NCI-H82 treated with DMSO at 0.1 percent for 48 hours (cell line): ENCODE measurements at regions not wholly inside any gene's neighbourhood (a gene's known extent, or its start where the extent isn't known, plus 50 kb on each side); places are given as distances from the start of the nearest gene placed in this dataset.
"Not testable (repeated sequence)": the region's sequence is repeated elsewhere in the genome, so short reads cannot be mapped to it uniquely, and the experiment has no call there.

ENCODE experiments used
- DNase-seq: peaks from one replicate; lab custom pipeline; 2025; ENCODE audit not compliant: unreplicated experiment; lab: John Stamatoyannopoulos, UW

DNA sequence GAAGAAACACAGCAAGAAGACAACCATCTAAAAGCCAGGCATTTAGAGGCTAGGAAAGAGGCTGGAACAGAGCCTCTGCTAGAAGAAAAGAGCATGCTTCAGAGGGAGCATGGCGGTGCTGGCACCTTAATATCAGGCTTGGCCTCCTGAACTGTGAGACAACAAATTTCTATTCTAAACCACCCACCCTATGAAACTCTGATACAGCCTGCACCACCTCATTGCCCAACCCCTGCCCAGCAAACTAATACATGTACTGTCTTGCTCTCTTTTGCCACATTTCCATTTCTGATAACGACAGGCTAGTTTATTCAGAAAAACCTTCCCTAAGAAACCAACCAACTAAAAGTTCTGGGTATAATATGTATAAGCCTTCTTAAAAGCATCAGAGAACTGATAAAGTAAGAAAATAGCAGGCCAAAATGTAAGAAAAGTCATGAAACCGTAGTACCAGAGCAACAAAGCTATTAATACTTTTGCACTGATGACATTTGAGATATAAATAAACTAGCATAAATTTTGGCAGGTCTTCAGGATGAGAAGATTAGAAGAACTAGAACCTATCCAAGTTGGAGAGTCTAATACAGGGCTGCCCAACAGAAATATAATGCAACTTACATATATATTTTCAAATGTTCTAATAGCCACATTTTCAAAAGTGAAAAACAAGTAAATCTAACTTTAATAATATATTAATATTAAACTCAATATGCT, 184.7 kb upstream of the HSF2 start:
- no peak for DNase-seq

DNA sequence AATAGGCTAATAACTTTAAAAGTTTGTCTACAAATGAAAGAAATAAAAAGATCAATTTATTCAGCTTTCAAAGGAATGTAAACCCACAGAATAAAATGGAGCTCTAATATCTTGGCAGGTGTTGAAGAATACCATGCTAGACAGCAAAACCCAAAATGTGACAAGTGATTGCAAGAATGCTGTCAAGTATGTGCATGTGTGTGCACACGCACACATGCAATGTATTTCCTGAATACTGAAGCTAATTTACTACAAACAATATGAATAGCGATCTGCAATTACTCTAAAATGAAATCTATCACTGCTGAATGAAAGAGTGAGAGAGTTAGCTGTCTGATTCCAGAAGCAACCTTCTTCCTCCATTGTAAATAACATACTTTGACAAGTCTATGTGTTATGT, 179.2 kb upstream of the HSF2 start:
- no peak for DNase-seq

DNA sequence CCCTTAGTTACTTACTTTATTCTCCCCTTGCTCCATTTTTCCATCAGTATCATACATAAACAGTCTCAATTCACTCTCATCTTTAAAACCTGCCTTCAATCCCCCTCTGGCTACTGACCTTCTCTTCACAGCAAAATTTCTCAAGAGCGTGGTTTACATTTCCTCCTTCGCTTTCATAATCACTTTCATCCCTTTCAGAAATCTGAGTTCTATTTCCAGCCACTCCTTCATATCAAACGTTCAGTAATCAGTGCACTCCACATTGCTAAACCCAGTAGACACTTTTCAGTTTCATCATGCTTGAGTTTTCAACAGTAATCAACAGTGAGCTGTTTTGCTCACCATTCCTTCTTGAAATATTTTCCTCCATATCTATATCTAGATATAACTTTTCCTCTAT, 176.7 kb upstream of the HSF2 start:
- no peak for DNase-seq

DNA sequence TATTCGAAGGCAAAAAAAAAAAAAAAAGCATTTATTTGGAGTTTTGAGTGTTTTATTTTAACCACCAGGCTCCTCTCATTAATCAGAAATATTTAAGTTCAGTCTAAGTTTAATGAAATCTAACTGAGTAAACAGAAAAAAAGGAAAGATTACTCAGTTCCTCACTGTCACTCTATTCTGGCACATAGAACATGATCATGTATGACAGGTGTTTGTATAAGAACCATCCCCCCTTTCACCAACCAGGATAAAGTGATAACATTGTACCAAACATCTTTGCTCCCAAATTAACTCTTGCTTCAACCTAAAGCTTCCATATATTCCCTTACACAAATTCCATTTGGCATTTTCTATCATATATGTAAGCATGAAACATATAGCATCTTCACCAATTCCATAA, 176.2 kb upstream of the HSF2 start:
- DNase-seq, result no peak

DNA sequence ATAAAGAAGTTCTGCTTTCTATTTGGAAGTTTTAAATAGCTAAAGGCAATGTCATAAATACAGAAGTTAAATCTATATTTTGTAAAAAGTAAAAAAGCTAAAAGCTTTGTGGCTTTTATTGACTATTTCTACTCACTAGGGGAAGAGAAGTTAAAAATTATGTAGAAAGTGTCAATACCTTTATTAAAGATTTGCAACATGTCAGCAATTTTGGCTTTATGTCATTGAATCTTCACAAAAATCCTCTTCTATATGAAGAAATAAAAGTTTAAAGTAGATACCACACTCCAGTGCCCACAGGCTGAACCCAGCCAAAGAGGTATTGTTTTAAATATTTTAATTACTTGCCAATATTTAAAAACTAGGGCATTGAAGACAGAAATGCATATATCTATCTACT, 160.6 kb upstream of the HSF2 start:
- no peak for DNase-seq

DNA sequence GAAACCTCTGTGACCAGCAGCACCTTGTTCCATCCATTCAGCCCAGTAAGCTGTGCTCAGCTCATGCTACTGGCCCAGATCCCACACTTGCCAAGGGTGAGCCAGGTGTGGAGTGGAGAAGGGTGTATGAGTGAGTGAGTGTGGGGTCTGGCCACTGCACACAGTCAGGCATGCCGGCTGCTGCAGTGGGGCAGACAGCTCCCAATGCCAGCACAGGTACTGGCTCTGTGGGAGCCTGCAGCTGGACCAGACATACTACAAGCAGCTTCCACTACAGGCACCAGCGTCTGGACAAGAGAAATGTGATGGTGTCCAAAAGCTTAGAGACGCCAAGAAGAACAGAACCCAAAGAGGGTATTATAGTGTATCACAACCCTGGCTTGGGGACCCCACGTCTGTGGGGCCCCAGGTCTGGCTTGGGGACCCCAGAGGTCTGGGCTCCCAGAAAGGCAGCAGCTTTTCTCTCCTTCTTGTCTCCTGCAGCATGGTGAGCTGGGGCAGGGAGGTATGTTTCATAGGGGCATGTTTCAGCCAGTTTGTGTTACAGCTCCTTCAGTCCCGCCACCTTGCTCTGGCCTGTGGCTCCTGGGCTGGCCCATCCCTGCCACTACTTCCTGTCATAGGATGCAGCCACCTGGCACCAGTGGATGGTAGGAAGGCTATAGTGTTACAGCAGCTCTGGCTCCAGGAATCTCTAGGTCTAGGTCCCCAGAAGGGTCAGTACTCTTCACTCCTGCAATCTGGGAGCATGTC, 152.4 kb upstream of the HSF2 start:
- DNase-seq, result no peak

DNA sequence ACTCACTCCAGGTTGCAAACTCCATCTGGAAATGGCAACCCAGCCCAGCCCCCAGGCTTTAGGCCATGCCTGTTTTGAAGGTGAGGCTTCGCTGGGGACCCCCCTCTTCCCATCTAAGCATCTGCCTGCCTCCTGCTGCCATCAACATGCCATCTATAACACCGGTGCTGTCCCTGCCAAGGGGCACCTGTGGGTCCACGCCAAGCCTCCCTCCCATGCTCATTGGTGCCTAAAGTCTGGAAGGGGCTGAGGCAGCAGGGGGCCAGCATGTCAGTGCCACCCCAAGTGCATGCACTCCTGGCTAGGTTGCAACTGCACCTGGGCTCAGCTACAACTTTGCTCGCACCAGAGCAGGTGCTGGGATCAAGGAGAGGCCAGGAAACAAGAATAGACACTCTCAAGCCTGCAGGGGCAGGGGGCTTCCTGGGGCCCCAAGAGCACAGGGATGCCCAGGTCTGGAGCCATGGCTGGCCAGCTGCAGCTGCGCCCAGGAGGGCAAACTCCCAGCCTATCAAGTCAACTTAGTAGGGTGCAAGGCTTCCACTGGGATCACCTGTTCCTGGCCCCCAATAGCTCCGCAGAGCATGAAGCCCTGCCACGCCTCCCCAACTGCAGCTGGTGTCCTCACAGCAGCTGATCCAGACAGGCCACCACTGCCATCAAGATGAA, 151.3 kb upstream of the HSF2 start:
- no peak for DNase-seq

DNA sequence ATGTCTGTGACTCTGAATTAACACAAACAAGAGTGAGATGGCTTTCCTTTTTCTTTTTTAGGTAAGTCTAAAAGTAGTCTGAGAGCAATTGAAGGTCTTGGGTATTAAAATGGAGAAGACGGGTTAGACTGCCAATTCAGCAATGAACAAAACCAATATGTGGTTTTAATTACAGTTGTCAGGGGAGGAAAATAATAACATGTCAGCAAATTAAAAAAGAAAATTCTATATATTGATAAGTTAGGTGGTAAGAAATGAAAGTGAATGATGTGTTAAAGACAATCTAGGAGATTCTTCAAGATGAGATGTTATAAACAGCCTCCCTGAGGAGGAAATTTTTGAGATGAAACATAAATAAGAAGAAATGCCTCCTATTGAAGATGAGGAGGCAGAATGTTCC, 150.6 kb upstream of the HSF2 start:
- DNase-seq, result no peak

DNA sequence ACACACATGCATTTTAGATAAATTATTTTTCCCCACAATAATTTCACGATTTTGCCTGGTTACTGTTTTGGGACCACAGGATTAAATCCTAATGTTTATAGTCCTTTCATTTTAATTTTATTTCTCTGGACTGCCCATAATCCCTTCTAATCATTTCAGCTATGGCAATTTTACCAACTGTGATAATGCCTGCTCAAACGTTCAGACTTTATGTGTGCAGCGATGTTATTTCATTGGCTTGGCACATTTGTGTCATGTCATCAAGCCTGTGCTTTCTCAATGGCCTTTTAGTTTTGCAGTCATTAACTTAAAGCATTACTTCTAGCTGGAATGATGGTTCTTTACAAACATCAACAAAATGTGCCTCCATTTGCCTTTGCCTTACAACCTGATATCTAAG, 140.6 kb upstream of the HSF2 start:
- no peak for DNase-seq

DNA sequence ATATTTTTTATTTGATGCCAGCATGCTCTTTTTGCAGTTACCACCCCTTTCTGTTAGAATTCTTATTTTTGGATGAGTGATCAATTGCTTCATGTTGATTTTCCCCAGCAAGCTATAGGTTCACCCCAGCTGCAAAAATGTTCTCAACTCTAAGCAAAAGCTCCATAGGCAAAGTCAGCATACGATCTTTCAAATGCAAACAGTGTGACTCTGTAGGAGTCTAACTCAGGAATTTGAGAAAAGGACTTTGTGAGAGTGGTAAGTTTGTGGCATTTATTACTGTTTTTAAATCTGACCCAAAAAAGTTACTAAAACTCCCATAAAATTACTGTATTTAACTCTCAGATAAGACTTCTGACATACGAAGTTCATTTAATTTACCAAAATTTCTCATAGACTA, 134.9 kb upstream of the HSF2 start:
- DNase-seq, result no peak

DNA sequence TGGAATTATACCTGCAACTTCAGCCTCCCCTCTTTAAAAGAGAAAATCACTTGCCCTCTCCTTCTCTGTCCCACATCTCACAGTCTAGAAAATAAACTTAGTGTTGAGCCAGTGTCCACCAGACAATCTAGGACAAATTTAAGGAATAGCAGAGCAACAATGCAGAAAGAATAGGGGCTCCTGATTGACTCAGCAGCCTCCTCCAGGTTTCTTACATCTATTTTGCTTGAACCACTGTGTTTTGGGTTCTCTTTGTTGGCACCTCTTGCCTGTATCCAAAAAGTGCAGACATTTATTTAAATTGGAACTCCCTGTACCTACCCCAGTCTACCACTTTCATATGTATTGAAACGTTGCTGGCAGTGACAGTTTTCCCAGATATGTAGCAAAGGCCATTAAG, 133.7 kb upstream of the HSF2 start:
- DNase-seq, result no peak

DNA sequence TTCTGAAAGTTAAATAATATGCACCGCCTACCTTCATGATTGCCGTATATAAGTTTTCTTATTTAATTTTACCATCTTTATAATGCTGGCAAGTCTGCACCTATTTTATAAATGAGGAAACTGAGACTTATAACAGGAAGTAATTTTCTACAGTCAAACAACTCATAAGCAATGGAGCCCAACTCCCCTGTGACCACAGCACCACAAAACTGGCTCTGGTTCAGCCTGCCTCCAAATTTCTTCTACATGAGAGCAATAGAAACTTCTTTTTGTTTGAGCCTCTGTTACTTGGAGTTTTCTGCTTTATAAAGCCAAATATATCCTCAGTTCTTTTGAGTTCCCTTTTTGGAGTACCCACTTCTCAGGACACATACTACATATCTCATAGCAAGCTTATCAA, 131.1 kb upstream of the HSF2 start:
- no peak for DNase-seq

DNA sequence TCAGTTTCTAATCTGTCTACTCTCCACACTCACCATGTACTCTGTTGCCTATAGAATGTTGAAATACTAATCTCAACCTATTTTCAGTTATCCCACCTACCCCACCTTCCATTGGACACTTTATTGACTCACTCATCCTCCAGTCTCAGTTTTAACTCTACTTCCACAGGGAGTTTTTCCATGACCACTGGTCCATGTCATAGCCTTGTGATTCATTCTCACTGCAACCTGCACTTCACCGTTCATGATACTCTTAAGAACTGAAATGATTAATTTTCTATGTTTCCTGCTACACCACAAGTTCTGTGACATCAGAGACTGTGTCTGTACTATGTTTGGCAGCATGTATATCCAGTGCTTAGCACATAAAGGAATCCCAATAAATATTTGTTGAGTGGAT, 122.8 kb upstream of the HSF2 start:
- DNase-seq, result no peak

DNA sequence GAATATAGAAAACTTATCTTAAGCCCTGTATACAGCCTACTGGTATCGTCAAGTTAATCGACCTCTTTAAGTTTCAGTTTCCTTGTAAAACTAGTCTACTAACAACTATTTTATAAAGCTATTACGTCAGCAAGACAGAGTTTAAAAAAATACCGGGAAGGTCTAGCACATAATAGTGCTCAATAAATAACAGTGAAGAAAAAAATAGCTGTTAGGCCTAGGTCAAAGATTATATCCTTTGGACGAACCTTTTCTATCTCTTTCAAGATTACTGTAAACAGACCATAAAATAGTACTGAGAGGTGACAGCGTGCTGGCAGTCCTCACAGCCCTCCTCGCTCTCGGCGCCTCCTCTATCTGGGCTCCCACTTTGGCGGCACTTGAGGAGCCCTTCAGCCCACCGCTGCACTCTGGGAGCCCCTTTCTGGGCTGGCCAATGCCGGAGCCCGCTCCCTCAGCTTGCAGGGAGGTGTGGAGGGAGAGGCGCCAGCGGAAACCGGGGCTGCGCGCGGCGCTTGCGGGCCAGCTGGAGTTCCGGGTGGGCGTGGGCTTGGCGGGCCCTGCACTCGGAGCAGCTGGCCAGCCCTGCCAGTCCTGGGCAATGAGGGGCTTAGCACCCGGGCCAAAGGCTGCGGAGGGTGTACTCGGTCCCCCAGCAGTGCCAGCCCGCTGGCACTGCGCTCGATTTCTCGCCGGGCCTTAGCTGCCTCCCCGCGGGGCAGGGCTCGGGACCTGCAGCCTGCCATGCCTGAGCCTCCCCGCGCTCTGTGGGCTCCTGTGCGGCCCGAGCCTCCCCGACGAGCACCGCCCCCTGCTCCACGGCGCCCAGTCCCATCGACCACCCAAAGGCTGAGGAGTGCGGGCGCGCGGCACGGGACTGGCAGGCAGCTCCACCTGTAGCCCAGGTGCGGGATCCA, 119.1 kb upstream of the HSF2 start:
- DNase-seq, result not testable (repeated sequence)

DNA sequence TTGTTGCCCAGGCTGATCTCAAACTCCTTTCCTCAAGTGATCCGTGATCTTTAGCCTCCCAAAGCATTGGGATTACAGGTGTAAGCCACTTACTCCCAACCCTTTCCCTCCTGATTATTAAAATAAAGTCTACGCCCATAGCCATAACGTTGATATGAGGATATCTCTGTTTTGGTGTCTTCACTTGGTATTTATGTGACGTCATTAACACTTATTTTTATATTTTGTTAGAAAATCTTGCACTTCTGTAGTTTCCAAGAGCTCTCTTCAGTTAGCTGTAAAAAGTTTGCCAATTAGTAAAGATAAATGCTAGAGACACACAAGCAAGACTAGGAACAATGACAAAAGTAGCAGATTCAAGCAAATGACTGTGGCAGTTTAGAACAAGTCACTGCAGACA, 115.6 kb upstream of the HSF2 start:
- no peak for DNase-seq

DNA sequence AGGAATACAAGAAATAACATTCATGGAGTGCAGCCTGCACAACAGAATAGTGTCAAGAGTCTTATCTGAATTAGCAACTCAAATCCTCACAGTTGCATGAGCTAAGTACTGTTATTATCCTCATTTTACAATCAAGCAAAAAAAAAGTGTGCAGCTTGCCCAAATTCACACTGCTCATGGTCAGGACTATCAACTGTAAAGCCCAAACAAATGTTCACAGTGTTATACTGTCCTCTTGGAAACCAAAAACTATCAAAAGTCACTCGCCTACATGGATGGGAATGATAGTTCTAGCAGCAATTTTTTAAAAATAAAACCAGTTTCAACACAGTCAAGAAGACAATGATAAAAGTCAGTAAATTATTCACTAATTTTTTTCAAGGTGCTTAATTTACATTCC, 114.6 kb upstream of the HSF2 start:
- DNase-seq, result no peak

DNA sequence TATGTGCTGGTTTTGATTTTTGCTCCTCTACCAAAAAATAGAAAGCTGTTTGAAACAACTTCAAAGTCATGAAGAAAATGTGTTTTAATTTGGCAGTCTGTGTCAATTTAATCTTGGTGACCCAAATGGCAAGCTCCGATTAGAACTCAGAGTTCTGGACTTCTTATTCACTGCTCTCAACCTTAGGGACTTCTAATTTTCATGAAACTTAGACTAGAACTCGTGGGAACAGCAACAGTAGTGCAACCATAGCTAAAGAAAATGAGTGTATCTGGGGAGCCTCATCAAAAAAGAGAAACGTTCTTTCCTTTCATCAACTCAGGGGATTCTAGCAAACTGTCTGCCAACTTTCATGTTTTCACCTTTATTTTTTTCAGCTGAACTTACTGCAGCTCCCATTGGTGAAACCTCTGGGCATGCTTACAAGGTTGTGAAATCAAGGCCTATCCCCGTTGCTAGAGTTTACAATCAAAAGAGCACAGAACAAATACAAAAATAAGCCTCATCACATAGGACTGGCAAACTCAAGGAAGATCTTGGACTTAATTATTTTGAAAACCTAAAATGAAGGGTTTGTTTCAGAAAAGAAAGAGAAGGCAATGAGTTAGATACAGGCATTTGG, 114.0 kb upstream of the HSF2 start:
- DNase-seq, result no peak

DNA sequence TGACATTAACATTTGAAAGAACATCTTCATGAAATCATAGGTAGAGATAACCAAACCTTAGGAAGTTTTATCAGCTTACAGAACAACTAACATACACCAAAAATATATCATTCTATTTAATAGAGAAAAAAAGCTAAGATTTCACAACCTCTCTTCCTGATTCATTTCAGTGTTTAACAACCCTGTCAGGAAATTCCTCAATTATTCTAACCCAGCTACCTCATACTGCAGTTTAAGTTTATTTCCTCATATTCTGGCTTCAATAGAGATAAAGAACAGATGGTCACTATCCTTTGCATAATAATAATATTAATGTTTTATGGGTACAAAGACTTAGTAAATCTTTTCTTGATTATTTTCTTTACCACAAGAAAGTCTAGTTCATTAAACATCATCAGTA, 112.9 kb upstream of the HSF2 start:
- DNase-seq, result no peak

DNA sequence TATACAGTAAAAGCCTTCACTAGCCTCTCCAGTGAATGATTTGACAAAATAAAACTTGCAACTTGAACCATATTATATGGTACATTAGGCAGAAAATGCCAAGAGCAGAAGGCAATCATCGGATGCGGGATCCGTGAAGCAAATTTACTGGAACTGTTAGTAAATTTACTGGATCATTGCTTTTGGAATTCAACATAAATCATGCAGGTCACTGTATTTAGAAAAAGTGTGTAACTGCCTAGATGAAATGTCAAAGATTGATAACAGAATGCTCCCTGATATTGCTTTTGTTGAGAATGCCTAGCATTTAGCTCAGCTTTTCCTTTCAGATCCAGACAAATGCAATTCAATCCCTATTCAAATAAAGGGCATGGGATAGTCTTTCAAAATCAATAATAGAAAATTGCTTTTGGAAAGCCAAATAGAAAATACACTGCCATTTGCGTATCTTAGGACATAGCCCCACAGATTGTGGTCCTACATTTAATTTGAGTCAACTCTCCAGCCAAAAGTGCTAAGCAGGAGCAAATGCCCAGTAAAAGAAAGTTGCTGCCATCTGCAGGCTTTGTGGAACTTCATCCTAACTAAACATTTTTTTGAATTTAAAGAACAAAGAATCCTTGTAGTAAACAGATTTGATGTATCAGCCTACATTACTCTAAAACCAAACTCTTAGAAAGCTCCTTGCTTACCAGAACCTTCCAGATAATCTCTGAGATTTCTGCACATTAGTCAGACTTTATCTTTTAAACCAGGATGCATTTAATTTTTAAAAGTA, 109.5 kb upstream of the HSF2 start:
- DNase-seq, result no peak

DNA sequence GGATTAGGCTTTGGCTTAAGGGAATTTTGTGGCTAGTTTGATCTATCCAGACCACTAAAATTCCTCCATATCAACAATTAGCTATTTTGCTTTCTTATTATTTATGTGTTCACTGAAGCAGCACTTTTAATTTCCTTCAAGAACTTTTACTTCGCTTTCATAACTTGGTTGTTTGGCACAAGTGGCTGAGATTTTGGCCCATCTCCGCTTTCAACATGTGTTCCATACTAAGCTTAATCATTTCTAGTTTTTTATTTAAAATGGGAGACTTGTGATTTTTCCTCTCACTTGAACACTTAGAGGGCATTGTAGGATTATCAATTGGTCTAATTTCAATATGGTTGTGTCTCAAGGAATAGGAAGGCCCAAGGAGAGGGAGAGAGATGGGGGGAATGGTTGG, 102.4 kb upstream of the HSF2 start:
- DNase-seq, result no peak
